ENCODE measurements at regions not wholly inside any gene's neighbourhood (a gene's known extent, or its start where the extent isn't known, plus 50 kb on each side); places are given as distances from the start of the nearest gene placed in this dataset.
"Not testable (repeated sequence)": the region's sequence is repeated elsewhere in the genome, so short reads cannot be mapped to it uniquely, and the experiment has no call there.

GRCh38 chr21:35503671-35504070 lies 454.6 kb upstream of the RUNX1 start:
- no peak for TF ChIP-seq CTCF (IDR thresholded peaks at IDR 0.05; ENCODE audit: low read depth, low read length, missing control alignments)
- in situ Hi-C loops (cut with HindIII; ENCODE audit: low sequenced_read_pairs) = no loop called here
- H3K4me3 ChIP-seq (ENCODE audit: low read depth, low read length) = no peak overlapping the region
- DNase-seq (ENCODE audit: low read depth) = no peak

GRCh38 chr21:35502821-35503220 lies 453.7 kb upstream of the RUNX1 start:
- TF ChIP-seq CTCF (IDR thresholded peaks at IDR 0.05; ENCODE audit: low read depth, low read length, missing control alignments) = no peak
- in situ Hi-C loops (cut with HindIII; ENCODE audit: low sequenced_read_pairs) = no loop called here
- no peak for DNase-seq (ENCODE audit: low read depth)
- no peak overlapping the region for H3K4me3 ChIP-seq (ENCODE audit: low read depth, low read length)

- in situ Hi-C loops (cut with HindIII; ENCODE audit: low sequenced_read_pairs); H3K4me3 ChIP-seq (ENCODE audit: low read depth, low read length); DNase-seq (ENCODE audit: low read depth): not testable (repeated sequence)
These were observed 448.4 kb upstream of the RUNX1 start for GRCh38 chr21:35497522-35497921.

GRCh38 chr21:35491920-35492678 lies 443.0 kb upstream of the RUNX1 start:
- no peak for DNase-seq (ENCODE audit: low read depth)
- in situ Hi-C loops (cut with HindIII; ENCODE audit: low sequenced_read_pairs) = no loop called here
- no peak overlapping the region for H3K4me3 ChIP-seq (ENCODE audit: low read depth, low read length)
- no peak for TF ChIP-seq CTCF (IDR thresholded peaks at IDR 0.05; ENCODE audit: low read depth, low read length, missing control alignments)

- DNase-seq (ENCODE audit: low read depth) = no peak
These were observed 442.0 kb upstream of the RUNX1 start for GRCh38 chr21:35491114-35491513.

GRCh38 chr21:35489389-35489980 lies 440.4 kb upstream of the RUNX1 start:
- no peak for DNase-seq (ENCODE audit: low read depth)
- TF ChIP-seq CTCF (IDR thresholded peaks at IDR 0.05; ENCODE audit: low read depth, low read length, missing control alignments) = no peak
- in situ Hi-C loops (cut with HindIII; ENCODE audit: low sequenced_read_pairs) = no loop called here
- H3K4me3 ChIP-seq (ENCODE audit: low read depth, low read length) = no peak overlapping the region

More at GRCh38 chr21:35491114-35491513, 442.0 kb upstream of the RUNX1 start:
- in situ Hi-C loops (cut with HindIII; ENCODE audit: low sequenced_read_pairs) = no loop called here
- H3K4me3 ChIP-seq (ENCODE audit: low read depth, low read length) = no peak overlapping the region
- TF ChIP-seq CTCF (IDR thresholded peaks at IDR 0.05; ENCODE audit: low read depth, low read length, missing control alignments) = no peak

- no peak for DNase-seq (ENCODE audit: low read depth)
- in situ Hi-C loops (cut with HindIII; ENCODE audit: low sequenced_read_pairs) = no loop called here
- H3K4me3 ChIP-seq (ENCODE audit: low read depth, low read length) = no peak overlapping the region
These were observed 439.8 kb upstream of the RUNX1 start for GRCh38 chr21:35488946-35489345.

More at GRCh38 chr21:35488946-35489345, 439.8 kb upstream of the RUNX1 start:
- TF ChIP-seq CTCF (IDR thresholded peaks at IDR 0.05; ENCODE audit: low read depth, low read length, missing control alignments) = no peak
